D341Med (cell line): ENCODE measurements at regions not wholly inside any gene's neighbourhood (a gene's known extent, or its start where the extent isn't known, plus 50 kb on each side); places are given as distances from the start of the nearest gene placed in this dataset.
"Not testable (repeated sequence)": the region's sequence is repeated elsewhere in the genome, so short reads cannot be mapped to it uniquely, and the experiment has no call there.

Source experiments
- DNase-seq: peaks from one replicate; pipeline ENCODE4 v3.0.0; 2012; ENCODE audit warnings: low spot score

- DNase-seq, result not testable (repeated sequence)
These were observed 248.3 kb downstream of the CDH7 start for GRCh38 chr18:65998971-65999700.

GRCh38 chr18:65995206-65995605 is 244.4 kb downstream of the CDH7 start:
- no peak for DNase-seq

GRCh38 chr18:65994302-65994701 is 243.5 kb downstream of the CDH7 start:
- DNase-seq, result no peak

- no peak for DNase-seq
These were observed 240.3 kb downstream of the CDH7 start for GRCh38 chr18:65990944-65991708.

- DNase-seq, result no peak
These were observed 239.4 kb downstream of the CDH7 start for GRCh38 chr18:65990174-65990690.

GRCh38 chr18:65988972-65989371 is 238.2 kb downstream of the CDH7 start:
- DNase-seq, result no peak

GRCh38 chr18:65988386-65988785 is 237.6 kb downstream of the CDH7 start:
- DNase-seq, result no peak

- DNase-seq, result peak; percentile 48
These were observed 232.9 kb downstream of the CDH7 start for GRCh38 chr18:65983750-65984149.

GRCh38 chr18:65975536-65975935 is 224.7 kb downstream of the CDH7 start:
- no peak for DNase-seq

GRCh38 chr18:65974758-65975157 is 223.9 kb downstream of the CDH7 start:
- DNase-seq, result no peak

- peak; percentile 22 for DNase-seq
These were observed 217.6 kb downstream of the CDH7 start for GRCh38 chr18:65968239-65969004.

- no peak for DNase-seq
These were observed 204.9 kb downstream of the CDH7 start for GRCh38 chr18:65955747-65956146.

GRCh38 chr18:65954372-65954771 is 203.6 kb downstream of the CDH7 start:
- DNase-seq, result no peak

GRCh38 chr18:65946777-65947176 is 196.0 kb downstream of the CDH7 start:
- DNase-seq, result no peak

GRCh38 chr18:65943268-65943667 is 192.5 kb downstream of the CDH7 start:
- DNase-seq, result no peak

- DNase-seq, result no peak
These were observed 192.0 kb downstream of the CDH7 start for GRCh38 chr18:65942854-65943253.

GRCh38 chr18:65942104-65942503 is 191.3 kb downstream of the CDH7 start:
- DNase-seq, result no peak

GRCh38 chr18:65941482-65941881 is 190.7 kb downstream of the CDH7 start:
- DNase-seq, result no peak
